MCF 10A (cell line): ENCODE measurements at regions not wholly inside any gene's neighbourhood (a gene's known extent, or its start where the extent isn't known, plus 50 kb on each side); places are given as distances from the start of the nearest gene placed in this dataset.

Experiments used
- BruUV-seq: library from RNA; stranded (reverse); fragments of 400-500 nt; replicated peaks from 2 replicates; lab custom pipeline; 2021; lab: Mats Ljungman, UMichigan
- CTCF ChIA-PET: fragments of 300-600 bp; sonication (Branson Sonifier 250); formaldehyde crosslinking; extraction: SDS; loops from one replicate; lab custom pipeline; 2021; ENCODE audit warnings: antibody characterized with exemption, inconsistent platforms; lab: Yijun Ruan, JAX
- POLR2A ChIA-PET: fragments of 300-600, 350-650 bp; sonication (Branson Sonifier 250); formaldehyde crosslinking; extraction: SDS; loops from one replicate; lab custom pipeline; 2020; ENCODE audit warnings: antibody characterized with exemption, inconsistent platforms; lab: Yijun Ruan, JAX
- DNase-seq: peaks from one replicate; pipeline ENCODE4 v3.0.0-alpha.2; 2018; ENCODE audit not compliant: unreplicated experiment
- H3K27ac Mint-ChIP-seq: one replicate; pipeline ENCODE4 v1.8.0; 2022; ENCODE audit warnings: mild to moderate bottlenecking, low read depth, mixed read lengths; ENCODE audit not compliant: unreplicated experiment
- H3K27me3 Mint-ChIP-seq: one replicate; pipeline ENCODE4 v1.8.0; 2022; ENCODE audit warnings: mixed read lengths; ENCODE audit not compliant: insufficient read depth, unreplicated experiment
- H3K36me3 Mint-ChIP-seq: one replicate; pipeline ENCODE4 v1.8.0; 2022; ENCODE audit warnings: mild to moderate bottlenecking, moderate library complexity, mixed read lengths; ENCODE audit not compliant: insufficient read depth, unreplicated experiment
- H3K4me1 Mint-ChIP-seq: one replicate; pipeline ENCODE4 v1.8.0; 2022; ENCODE audit warnings: mixed read lengths; ENCODE audit not compliant: insufficient read depth, unreplicated experiment
- H3K4me3 Mint-ChIP-seq: one replicate; pipeline ENCODE4 v1.8.0; 2022; ENCODE audit warnings: mild to moderate bottlenecking, moderate library complexity, mixed read lengths; ENCODE audit not compliant: unreplicated experiment
- H3K9me3 Mint-ChIP-seq: one replicate; pipeline ENCODE4 v1.8.0; 2022; ENCODE audit warnings: mixed read lengths; ENCODE audit not compliant: unreplicated experiment
- CTCF ChIP-seq: fragments of 200-600 bp; IDR thresholded peaks from one replicate; pipeline ENCODE4 v1.8.0; 2022; ENCODE audit warnings: antibody characterized with exemption, mild to moderate bottlenecking; ENCODE audit not compliant: unreplicated experiment
- intact Hi-C: fragments of 100-400 bp; cut with micrococcal nuclease; formaldehyde crosslinking; loops from 2 replicates; pipeline ENCODE4 v1.14.1; 2022

GRCh38 chr6:37552267-37552666, 52.6 kb upstream of the CCDC167 start:
- no peak for DNase-seq
- H3K9me3 Mint-ChIP-seq = no peaks in the 10 kb centered on the region
- no peaks in the 10 kb centered on the region for H3K27me3 Mint-ChIP-seq
- no peak for TF ChIP-seq CTCF
- no peak overlapping the region for H3K27ac Mint-ChIP-seq
- no peak overlapping the region for H3K4me3 Mint-ChIP-seq
- no peaks in the 10 kb centered on the region for H3K36me3 Mint-ChIP-seq
- CTCF ChIA-PET = interaction anchor here (3.0 kb wide), 1 partner anchor 13 kb away, joined by 7 read pairs; no protein-coding TSS in a partner anchor
- no TSS peak for BruUV-seq
- POLR2A ChIA-PET = no interaction called here
- intact Hi-C loops = no loop called here
- peaks cover 13% of the 10 kb centered on the region for H3K4me1 Mint-ChIP-seq

GRCh38 chr6:37551867-37552266, 52.2 kb upstream of the CCDC167 start:
- POLR2A ChIA-PET = no interaction called here
- Mint-ChIP-seq H3K27me3 (no peaks in the 10 kb centered on the region), H3K36me3 (no peaks in the 10 kb centered on the region), H3K9me3 (no peaks in the 10 kb centered on the region), H3K4me3 (no peak overlapping the region), H3K27ac (no peak overlapping the region), H3K4me1 (peaks cover 13% of the 10 kb centered on the region)
- no TSS peak for BruUV-seq
- CTCF ChIA-PET = interaction anchor here (1.0 kb wide), 2 partner anchors 13 to 141 kb away, joined by 4 to 5 read pairs; no protein-coding TSS in a partner anchor
- intact Hi-C loops = no loop called here
- TF ChIP-seq CTCF = no peak
- no peak for DNase-seq

GRCh38 chr6:37551446-37551845, 51.8 kb upstream of the CCDC167 start:
- ChIA-PET CTCF (interaction anchor here (0.6 to 1.0 kb wide), 3 partner anchors 13 to 1238 kb away, joined by 4 to 5 read pairs (median 4); no protein-coding TSS in a partner anchor), POLR2A (no interaction called here)

GRCh38 chr6:37551002-37551401, 51.3 kb upstream of the CCDC167 start:
- BruUV-seq = no TSS peak
- POLR2A ChIA-PET = no interaction called here
- intact Hi-C loops = no loop called here

More at GRCh38 chr6:37551446-37551845, 51.8 kb upstream of the CCDC167 start:
- BruUV-seq = no TSS peak
- H3K27me3 Mint-ChIP-seq = no peaks in the 10 kb centered on the region
- no peak overlapping the region for H3K4me3 Mint-ChIP-seq
- peaks cover 13% of the 10 kb centered on the region for H3K4me1 Mint-ChIP-seq
- H3K36me3 Mint-ChIP-seq = no peaks in the 10 kb centered on the region
- no peaks in the 10 kb centered on the region for H3K9me3 Mint-ChIP-seq
- no peak overlapping the region for H3K27ac Mint-ChIP-seq
- intact Hi-C loops = no loop called here
- TF ChIP-seq CTCF = no peak
- no peak for DNase-seq

More at GRCh38 chr6:37551002-37551401, 51.3 kb upstream of the CCDC167 start:
- no peaks in the 10 kb centered on the region for H3K27me3 Mint-ChIP-seq
- H3K36me3 Mint-ChIP-seq = no peaks in the 10 kb centered on the region
- CTCF ChIA-PET = interaction anchor here (0.6 to 1.0 kb wide), 3 partner anchors 13 to 1237 kb away, joined by 4 to 5 read pairs (median 4); no protein-coding TSS in a partner anchor
- no peak overlapping the region for H3K27ac Mint-ChIP-seq
- H3K9me3 Mint-ChIP-seq = no peaks in the 10 kb centered on the region
- no peak overlapping the region for H3K4me3 Mint-ChIP-seq
- no peak for TF ChIP-seq CTCF
- no peak for DNase-seq
- peaks cover 13% of the 10 kb centered on the region for H3K4me1 Mint-ChIP-seq
